Thymus (tissue), 11 donors: ENCODE measurements at regions not wholly inside any gene's neighbourhood (a gene's known extent, or its start where the extent isn't known, plus 50 kb on each side); places are given as distances from the start of the nearest gene placed in this dataset.

ENCODE experiments used
- DNase-seq, 9 donors: peaks; one replicate each; pipeline ENCODE4 v3.0.0-alpha.2; 2013; ENCODE audit warnings: low spot score in 9 of 9, low read depth in 6 of 9, missing footprints in 1 of 9
- H3K27ac ChIP-seq, 2 donors: one replicate each; pipeline ENCODE4 v1.5.1; 2013; ENCODE audit warnings: control low read depth in 1 of 2, low read depth in 1 of 2, low read length in 1 of 2, mild to moderate bottlenecking in 1 of 2, moderate library complexity in 1 of 2
- H3K27me3 ChIP-seq, 2 donors: one replicate each; pipeline ENCODE4 v1.5.1; 2013; ENCODE audit warnings: low read length in 1 of 2; ENCODE audit not compliant: control insufficient read depth in 2 of 2, insufficient read depth in 1 of 2
- H3K36me3 ChIP-seq, 2 donors: one replicate each; pipeline ENCODE4 v1.5.1; 2013; ENCODE audit warnings: low read length in 1 of 2, mild to moderate bottlenecking in 1 of 2, moderate library complexity in 1 of 2; ENCODE audit not compliant: control insufficient read depth in 2 of 2, insufficient read depth in 2 of 2
- H3K4me1 ChIP-seq, 2 donors: one replicate each; pipeline ENCODE4 v1.5.1; 2013; ENCODE audit warnings: low read length in 2 of 2; ENCODE audit not compliant: control insufficient read depth in 2 of 2, insufficient read depth in 2 of 2
- H3K4me3 ChIP-seq, 2 donors: one replicate each; pipeline ENCODE4 v1.5.1; 2013; ENCODE audit warnings: low read length in 2 of 2, control low read depth in 1 of 2, mild to moderate bottlenecking in 1 of 2
- H3K9me3 ChIP-seq, 2 donors: one replicate each; pipeline ENCODE4 v1.5.1; 2013; ENCODE audit warnings: low read length in 1 of 2, mild to moderate bottlenecking in 1 of 2; ENCODE audit not compliant: control insufficient read depth in 2 of 2, insufficient read depth in 1 of 2
- WGBS: extraction: QIAGEN DNeasy Blood & Tissue Kit; methylation state at CpG from one replicate; pipeline ENCODE4 v1.1.7; 2013; 5-methylcytosine and 5-hydroxymethylcytosine counted together
- donor health status: healthy.

- Histone ChIP-seq H3K4me3 (no peak overlapping the region), H3K27ac (no peak overlapping the region), H3K36me3 (no peaks in the 10 kb centered on the region), H3K9me3 (peaks cover 1 to 4% of the 10 kb centered on the region in 2 donors), H3K4me1 (no peaks in the 10 kb centered on the region), H3K27me3 (no peaks in the 10 kb centered on the region)
- DNase-seq = no peak
- 91% methylated on average over 8 of the region's 8 CpGs for whole genome bisulfite sequencing
Observed at GRCh38 chr13:87356314-87356713, 314.9 kb upstream of the SLITRK5 start.

- H3K4me1 ChIP-seq = no peaks in the 10 kb centered on the region
- no peak overlapping the region for H3K27ac ChIP-seq
- H3K4me3 ChIP-seq = no peak overlapping the region
- H3K27me3 ChIP-seq = no peaks in the 10 kb centered on the region
- H3K36me3 ChIP-seq = no peaks in the 10 kb centered on the region
- peaks cover 1 to 4% of the 10 kb centered on the region in 2 donors for H3K9me3 ChIP-seq
- DNase-seq = no peak
Observed at GRCh38 chr13:87358319-87358718, 312.9 kb upstream of the SLITRK5 start.

- no peaks in the 10 kb centered on the region for H3K27me3 ChIP-seq
- no peaks in the 10 kb centered on the region for H3K9me3 ChIP-seq
- no peaks in the 10 kb centered on the region for H3K36me3 ChIP-seq
- DNase-seq = no peak
- no peaks in the 10 kb centered on the region for H3K4me1 ChIP-seq
- WGBS = 98% methylated on average over 1 of the region's 1 CpG
- H3K4me3 ChIP-seq = no peak overlapping the region
- H3K27ac ChIP-seq = no peak overlapping the region
Observed at GRCh38 chr13:87361216-87361615, 310.0 kb upstream of the SLITRK5 start.

GRCh38 chr13:87368639-87369038 lies 302.5 kb upstream of the SLITRK5 start:
- Histone ChIP-seq H3K36me3 (no peaks in the 10 kb centered on the region), H3K4me1 (no peaks in the 10 kb centered on the region), H3K27me3 (no peaks in the 10 kb centered on the region), H3K27ac (no peak overlapping the region), H3K9me3 (no peaks in the 10 kb centered on the region), H3K4me3 (no peak overlapping the region)
- WGBS = 96% methylated on average over 2 of the region's 2 CpGs
- DNase-seq = no peak

- no peaks in the 10 kb centered on the region for H3K4me1 ChIP-seq
- peaks cover 0 to 3% of the 10 kb centered on the region in 2 donors for H3K9me3 ChIP-seq
- H3K27me3 ChIP-seq = no peaks in the 10 kb centered on the region
- DNase-seq = no peak
- H3K4me3 ChIP-seq = no peak overlapping the region
- 94% methylated on average over 1 of the region's 1 CpG for WGBS
- H3K36me3 ChIP-seq = no peaks in the 10 kb centered on the region
- H3K27ac ChIP-seq = no peak overlapping the region
Observed at GRCh38 chr13:87376081-87376480, 295.1 kb upstream of the SLITRK5 start.

- no peak overlapping the region for H3K4me3 ChIP-seq
- H3K27ac ChIP-seq = no peak overlapping the region
- 98% methylated on average over 3 of the region's 3 CpGs for WGBS
- no peaks in the 10 kb centered on the region for H3K36me3 ChIP-seq
- peaks cover 0 to 3% of the 10 kb centered on the region in 2 donors for H3K9me3 ChIP-seq
- no peaks in the 10 kb centered on the region for H3K4me1 ChIP-seq
- no peak for DNase-seq
- H3K27me3 ChIP-seq = no peaks in the 10 kb centered on the region
Observed at GRCh38 chr13:87384099-87384498, 287.1 kb upstream of the SLITRK5 start.

GRCh38 chr13:87393358-87393757 lies 277.8 kb upstream of the SLITRK5 start:
- H3K4me3 ChIP-seq = no peak overlapping the region
- no peaks in the 10 kb centered on the region for H3K4me1 ChIP-seq
- no peaks in the 10 kb centered on the region for H3K36me3 ChIP-seq
- H3K27me3 ChIP-seq = no peaks in the 10 kb centered on the region
- H3K27ac ChIP-seq = no peak overlapping the region
- no peak for DNase-seq
- no peaks in the 10 kb centered on the region for H3K9me3 ChIP-seq

- 92% methylated on average over 3 of the region's 3 CpGs for WGBS
- Histone ChIP-seq H3K4me3 (no peak overlapping the region), H3K9me3 (no peaks in the 10 kb centered on the region), H3K36me3 (no peaks in the 10 kb centered on the region), H3K27ac (no peak overlapping the region), H3K27me3 (no peaks in the 10 kb centered on the region), H3K4me1 (no peaks in the 10 kb centered on the region)
- no peak for DNase-seq
Observed at GRCh38 chr13:87398047-87398446, 273.1 kb upstream of the SLITRK5 start.

- H3K9me3 ChIP-seq = no peaks in the 10 kb centered on the region
- H3K36me3 ChIP-seq = no peaks in the 10 kb centered on the region
- no peaks in the 10 kb centered on the region for H3K4me1 ChIP-seq
- H3K4me3 ChIP-seq = no peak overlapping the region
- H3K27me3 ChIP-seq = no peaks in the 10 kb centered on the region
- DNase-seq = no peak
- no peak overlapping the region for H3K27ac ChIP-seq
- 55% methylated on average over 4 of the region's 4 CpGs for WGBS
Observed at GRCh38 chr13:87403748-87404432, 267.3 kb upstream of the SLITRK5 start.

GRCh38 chr13:87426742-87427141 lies 244.4 kb upstream of the SLITRK5 start:
- no peaks in the 10 kb centered on the region for H3K4me1 ChIP-seq
- no peak overlapping the region for H3K27ac ChIP-seq
- no peaks in the 10 kb centered on the region for H3K36me3 ChIP-seq
- H3K27me3 ChIP-seq = no peaks in the 10 kb centered on the region
- H3K4me3 ChIP-seq = no peak overlapping the region
- no peak for DNase-seq
- no peaks in the 10 kb centered on the region for H3K9me3 ChIP-seq
